HG03520 (cell line): ENCODE measurements at regions not wholly inside any gene's neighbourhood (a gene's known extent, or its start where the extent isn't known, plus 50 kb on each side); places are given as distances from the start of the nearest gene placed in this dataset.
"Not testable (repeated sequence)": the region's sequence is repeated elsewhere in the genome, so short reads cannot be mapped to it uniquely, and the experiment has no call there.

ENCODE experiments used
- ATAC-seq: cut with Tn5 transposase; IDR thresholded peaks from one replicate; pipeline ENCODE4 v1.9.1; 2021; ENCODE audit warnings: mild to moderate bottlenecking, moderate library complexity; ENCODE audit not compliant: unreplicated experiment

DNA sequence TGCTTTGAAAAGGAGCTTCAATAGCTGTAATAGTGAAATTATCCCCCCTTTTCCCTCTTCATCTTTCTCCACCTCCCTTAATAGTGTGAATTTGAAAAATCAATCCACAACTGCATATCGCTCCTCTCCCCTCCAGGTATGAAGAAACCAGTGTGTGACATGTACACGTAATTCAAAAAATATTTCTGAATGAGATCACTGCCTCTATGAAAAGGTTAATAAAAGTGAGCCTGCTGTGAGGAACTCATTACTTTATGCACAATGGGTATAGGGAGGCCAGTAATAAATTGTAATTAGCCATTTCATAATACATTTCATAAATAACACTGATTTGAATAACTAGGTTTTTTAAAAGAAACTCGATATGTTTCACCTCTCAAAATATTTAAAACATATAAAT, 209.0 kb upstream of the KYNU start:
- ATAC-seq: no peak

DNA sequence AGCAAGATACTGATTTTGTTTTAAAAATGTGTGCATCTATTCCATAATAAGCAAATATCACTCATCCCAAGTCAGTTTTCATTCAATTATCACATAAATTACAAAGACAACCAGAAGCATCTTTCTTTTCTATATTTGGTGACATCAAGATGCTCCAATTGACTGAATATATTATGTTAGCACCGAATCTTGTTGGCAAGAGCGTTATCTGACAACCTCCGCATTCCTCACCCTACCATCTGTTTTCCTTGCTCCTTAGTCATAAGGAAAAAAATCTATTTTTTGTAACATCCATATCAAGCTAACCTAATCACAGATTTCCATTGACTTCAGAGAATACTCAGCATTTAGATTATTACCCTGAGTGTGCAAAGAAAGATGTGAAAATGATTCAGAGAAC, 212.2 kb upstream of the KYNU start:
- ATAC-seq: no peak

GRCh38 chr2:142650601-142651000, 226.9 kb upstream of the KYNU start:
- ATAC-seq: no peak

DNA sequence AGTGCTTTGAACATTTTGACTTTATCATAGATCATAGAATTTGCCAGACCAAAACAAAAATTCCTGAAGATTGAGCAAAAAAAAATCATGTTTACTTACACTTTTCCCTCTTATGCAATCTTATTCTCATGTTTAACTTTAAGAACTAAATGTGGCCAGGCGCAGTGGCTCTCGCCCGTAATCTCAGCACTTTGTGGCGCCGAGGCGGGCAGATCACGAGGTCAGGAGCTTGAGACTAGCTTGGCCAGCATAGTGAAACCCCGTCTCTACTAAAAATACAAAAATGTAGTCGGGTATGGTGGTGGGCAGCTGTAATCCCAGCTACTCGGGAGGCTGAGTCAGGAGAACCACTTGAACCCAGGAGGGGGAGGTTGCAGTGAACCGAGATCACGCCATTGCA, 227.9 kb upstream of the KYNU start:
- no peak for ATAC-seq

GRCh38 chr2:142642650-142643049, 234.8 kb upstream of the KYNU start:
- no peak for ATAC-seq

DNA sequence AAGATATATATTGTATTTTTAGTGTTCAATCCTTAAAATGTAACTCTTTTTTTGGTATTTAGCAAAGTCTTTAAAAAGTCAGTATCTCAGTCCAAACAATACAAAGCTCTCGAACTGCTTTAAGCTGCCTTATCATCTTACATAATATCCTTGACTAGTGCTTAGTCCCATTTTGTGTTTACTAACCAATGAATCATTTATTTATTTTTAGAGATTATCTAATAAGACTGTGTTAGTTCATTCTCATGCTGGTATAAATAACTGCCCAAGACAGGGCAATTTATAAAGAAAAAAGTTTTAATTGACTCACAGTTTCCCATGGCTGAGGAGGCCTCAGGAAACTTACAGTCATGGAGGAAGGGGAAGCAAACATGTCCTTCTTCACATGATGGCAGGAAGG, 248.3 kb upstream of the KYNU start:
- no peak for ATAC-seq

- no peak for ATAC-seq
Measured at GRCh38 chr2:142621287-142621686, 256.2 kb upstream of the KYNU start.

DNA sequence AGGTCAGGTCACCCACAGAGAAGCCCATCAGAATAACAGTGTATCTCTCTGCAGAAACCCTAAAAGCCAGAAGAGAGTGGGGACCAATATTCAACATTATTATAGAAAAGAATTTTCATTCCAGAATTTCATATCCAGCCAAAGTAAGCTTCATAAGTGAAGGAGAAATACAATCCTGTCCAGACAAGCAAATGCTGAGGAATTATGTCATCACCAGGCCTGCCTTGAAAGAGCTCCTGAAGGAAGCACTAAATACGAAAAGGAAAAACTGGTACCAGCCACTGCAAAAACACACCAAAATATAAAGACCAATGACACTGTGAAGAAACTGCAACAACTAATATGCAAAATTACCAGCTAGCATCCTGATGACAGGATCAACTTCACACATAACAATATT, 260.0 kb upstream of the KYNU start:
- no peak for ATAC-seq

- ATAC-seq: no peak
Measured at GRCh38 chr2:142615876-142616275, 261.6 kb upstream of the KYNU start.

- not testable (repeated sequence) for ATAC-seq
Measured at GRCh38 chr2:142613193-142613592, 264.3 kb upstream of the KYNU start.

DNA sequence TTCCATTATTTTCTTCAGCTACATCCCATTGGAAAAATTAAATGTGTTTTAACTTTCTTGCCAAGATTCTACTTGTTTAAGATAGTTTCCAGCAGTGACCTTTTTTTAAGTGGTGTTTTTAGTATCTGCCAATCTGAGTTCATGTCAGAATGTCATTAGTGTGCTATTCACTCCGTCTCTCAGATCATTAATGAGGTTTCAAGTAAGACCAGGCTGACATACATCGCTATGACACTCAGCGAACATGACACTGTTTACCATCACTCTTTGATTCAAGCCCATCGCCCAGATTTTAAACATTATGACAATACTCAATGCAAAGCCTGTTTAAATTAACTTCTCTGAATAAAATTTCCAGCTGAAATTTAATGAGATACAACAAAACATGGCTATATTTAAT, 272.0 kb upstream of the KYNU start:
- no peak for ATAC-seq

DNA sequence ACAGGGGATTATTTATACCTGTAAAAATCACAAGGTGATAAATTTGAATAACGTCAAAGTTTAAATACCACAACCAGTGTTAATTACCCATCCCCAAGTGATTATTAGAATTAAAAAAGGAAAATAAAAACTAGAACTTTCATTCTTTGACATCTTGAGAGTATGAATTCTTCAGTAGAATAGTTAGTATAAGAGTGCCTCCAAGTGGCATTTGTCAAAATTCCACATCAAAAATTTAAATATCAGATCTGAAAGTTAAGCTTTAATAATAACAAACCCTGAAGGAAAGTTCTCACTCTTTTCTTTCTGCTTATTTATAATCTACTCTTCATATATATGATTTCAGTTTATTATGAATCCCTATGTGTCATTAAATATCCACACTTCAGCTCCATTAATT, 273.7 kb upstream of the KYNU start:
- no peak for ATAC-seq

- no peak for ATAC-seq
Measured at GRCh38 chr2:142602418-142602989, 275.0 kb upstream of the KYNU start.

DNA sequence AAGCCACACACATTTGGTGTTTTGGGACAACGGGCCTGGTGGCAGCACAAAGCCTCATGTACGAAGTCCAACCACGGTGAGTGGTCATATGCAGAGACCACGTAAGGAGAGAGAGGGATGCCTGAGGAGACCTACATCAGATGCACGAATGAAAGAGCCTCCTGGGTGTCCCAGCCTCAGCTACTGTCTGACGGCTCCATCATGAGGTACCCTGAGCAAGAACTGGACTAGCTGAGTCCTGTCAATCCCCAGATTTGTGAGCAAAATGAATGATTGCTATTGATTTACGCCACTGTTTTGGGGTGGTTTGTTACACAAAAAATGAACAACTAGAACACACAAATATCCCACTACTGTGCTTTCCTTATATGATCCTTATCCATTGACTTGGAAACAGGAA, 275.7 kb upstream of the KYNU start:
- ATAC-seq: no peak

- no peak for ATAC-seq
Measured at GRCh38 chr2:142599504-142599903, 278.0 kb upstream of the KYNU start.

DNA sequence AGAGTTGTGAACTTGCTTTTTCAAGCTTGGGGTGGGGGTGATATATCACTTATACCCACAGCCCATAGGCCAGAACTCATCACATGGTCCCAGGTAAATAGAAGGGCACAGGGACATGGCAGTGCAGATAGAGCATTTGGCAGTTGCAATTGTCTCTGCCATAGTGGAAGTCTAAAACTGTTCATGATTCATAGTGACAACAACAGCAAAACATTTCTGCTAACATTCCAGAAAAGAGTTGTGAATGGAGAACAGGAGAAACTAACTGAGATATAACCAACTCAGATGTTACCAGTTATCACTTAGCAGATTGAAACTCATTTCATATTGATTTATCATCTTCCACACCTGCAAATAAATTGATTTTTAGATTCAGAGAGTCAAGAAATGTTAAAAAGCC, 278.6 kb upstream of the KYNU start:
- no peak for ATAC-seq

DNA sequence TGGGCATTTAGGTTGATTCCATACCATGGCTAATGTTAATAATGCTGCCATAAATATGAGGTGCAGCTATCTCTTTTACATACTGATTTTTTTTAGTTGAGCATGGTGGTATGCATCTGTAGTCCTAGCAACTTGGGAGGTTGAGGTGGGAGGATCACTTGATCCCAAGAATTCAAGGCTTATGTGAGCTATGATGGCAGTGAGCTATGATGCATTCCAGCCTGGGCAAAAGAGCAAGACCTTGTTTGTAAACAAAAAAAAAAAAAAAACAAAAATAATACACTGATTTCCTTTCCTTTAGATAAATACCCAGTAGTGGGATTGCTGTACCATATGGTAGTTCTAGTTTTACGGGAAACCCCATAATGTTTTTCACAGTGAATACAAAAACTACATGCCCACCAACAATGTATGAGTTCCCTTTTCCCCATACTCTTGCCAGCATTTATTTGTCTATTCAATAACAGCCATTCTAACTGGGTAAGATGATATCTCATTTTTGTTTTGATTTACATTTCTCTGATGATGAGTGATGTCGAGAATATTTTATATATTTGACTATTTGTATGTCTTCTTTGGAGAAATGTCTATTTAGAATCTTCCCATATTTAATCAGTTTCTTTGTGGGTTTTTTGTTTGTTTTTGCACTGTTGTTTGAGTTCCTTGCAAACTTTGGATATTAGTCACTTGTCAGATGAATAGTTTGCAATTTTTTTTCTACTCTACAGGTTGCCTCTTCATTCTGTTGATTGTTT, 281.0 kb upstream of the KYNU start:
- no peak for ATAC-seq

- no peak for ATAC-seq
Measured at GRCh38 chr2:142594935-142595334, 282.5 kb upstream of the KYNU start.

DNA sequence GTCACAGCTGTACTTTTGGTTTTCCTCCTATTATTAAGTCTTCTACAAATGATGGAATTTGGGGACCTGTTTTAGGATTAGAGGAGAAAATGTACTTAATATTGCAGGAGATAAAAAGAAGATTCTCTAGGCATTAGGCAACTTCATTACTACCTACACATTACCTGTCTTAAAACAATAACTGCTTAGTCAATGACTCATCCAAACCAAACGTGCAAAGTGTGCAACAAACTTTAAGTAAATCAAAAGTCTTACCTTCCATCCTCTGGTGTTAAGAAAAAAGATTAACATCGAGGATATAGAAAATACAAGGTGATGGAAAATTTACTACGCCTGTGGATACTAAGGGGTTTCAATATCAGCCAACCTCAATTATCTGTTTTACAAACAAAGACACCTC, 285.3 kb upstream of the KYNU start:
- ATAC-seq: no peak

- ATAC-seq: no peak
Measured at GRCh38 chr2:142591420-142591819, 286.0 kb upstream of the KYNU start.

DNA sequence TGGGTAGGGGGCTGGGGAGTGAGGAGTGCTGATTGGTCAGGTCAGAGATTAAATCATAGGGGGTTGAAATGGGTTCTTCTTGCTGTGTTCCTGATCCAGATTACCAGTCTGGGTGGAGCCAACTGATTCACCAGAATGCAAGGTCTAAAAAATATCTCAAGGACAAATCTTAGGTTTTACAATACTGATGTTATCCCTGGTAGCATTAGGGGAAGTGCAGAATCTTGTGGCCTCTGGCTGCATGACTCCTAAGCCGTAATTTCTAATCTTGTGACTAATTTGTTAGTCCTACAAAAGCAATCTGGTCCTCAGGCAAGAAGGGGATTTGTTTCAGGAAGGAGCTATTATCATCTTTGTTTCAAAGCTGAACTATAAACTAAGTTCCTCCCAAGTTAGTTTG, 289.2 kb upstream of the KYNU start:
- ATAC-seq: no peak

GRCh38 chr2:142586693-142587580, 290.5 kb upstream of the KYNU start:
- no peak for ATAC-seq
